ENCODE measurements at regions not wholly inside any gene's neighbourhood (a gene's known extent, or its start where the extent isn't known, plus 50 kb on each side); places are given as distances from the start of the nearest gene placed in this dataset.

- no peak overlapping the region for H3K27ac ChIP-seq (ENCODE audit: low read depth)
- H3K36me3 Mint-ChIP-seq (ENCODE audit: low read depth): no peaks in the 10 kb centered on the region
- H3K4me3 ChIP-seq: no peak overlapping the region
- H3K79me2 ChIP-seq (replicated peaks; ENCODE audit: insufficient read depth): no peaks in the 10 kb centered on the region
- H3K27ac Mint-ChIP-seq: no peak overlapping the region
- no peaks in the 10 kb centered on the region for H3F3A ChIP-seq (replicated peaks; ENCODE audit: low read depth)
- H3K4me1 Mint-ChIP-seq: peaks cover under 1% of the 10 kb centered on the region; the same call in 1 of the 3 replicates
- H3K9me2 ChIP-seq (ENCODE audit: insufficient read depth): no peaks in the 10 kb centered on the region
- no peak for DNase-seq (ENCODE audit: low spot score)
- H3K4me3 Mint-ChIP-seq: no peak overlapping the region
- H3K4me2 ChIP-seq: no peak overlapping the region
- H3K9me3 Mint-ChIP-seq: no peaks in the 10 kb centered on the region
- no peaks in the 10 kb centered on the region for H3K36me3 ChIP-seq (ENCODE audit: insufficient read depth)
- H3K4me1 ChIP-seq (ENCODE audit: insufficient read depth): peaks cover 10% of the 10 kb centered on the region
- ATAC-seq: no peak
- TF ChIP-seq ETS1 (IDR thresholded peaks at IDR 0.05) (no peak), POLR2AphosphoS5 (IDR thresholded peaks at IDR 0.05; ENCODE audit: low read depth) (no peak), NANOG (IDR thresholded peaks at IDR 0.05; ENCODE audit: borderline replicate concordance) (no peak), ZNF462 (CRISPR knock-in tag; IDR thresholded peaks at IDR 0.05) (no peak), EZH2phosphoT487 (IDR thresholded peaks at IDR 0.05; ENCODE audit: unreplicated experiment) (no peak), ZNF331 (CRISPR knock-in tag; IDR thresholded peaks at IDR 0.05; ENCODE audit: low read depth) (no peak), CTCF (conservative IDR thresholded peaks at IDR 0.05; ENCODE audit: low read depth in 2 of 2) (no peak), ZNF114 (CRISPR knock-in tag; IDR thresholded peaks at IDR 0.05) (no peak), CREB1 (CRISPR knock-in tag; IDR thresholded peaks at IDR 0.05; ENCODE audit: low read depth) (no peak), STAT1 (IDR thresholded peaks at IDR 0.05; ENCODE audit: unreplicated experiment) (no peak), REST (IDR thresholded peaks at IDR 0.05; ENCODE audit: unreplicated experiment) (no peak), EZH2 (IDR thresholded peaks at IDR 0.05; ENCODE audit: low read depth, unreplicated experiment) (no peak), JUNB (IDR thresholded peaks at IDR 0.05; ENCODE audit: unreplicated experiment) (no peak)
- H2AFZ ChIP-seq: no peak overlapping the region
- no peaks in the 10 kb centered on the region for H3K27me3 ChIP-seq (ENCODE audit: insufficient read depth)
- no peaks in the 10 kb centered on the region for H3K27me3 Mint-ChIP-seq (ENCODE audit: insufficient read depth, low read depth, poor library complexity)
- H4K20me1 ChIP-seq (replicated peaks; ENCODE audit: insufficient read depth): no peaks in the 10 kb centered on the region
These were observed 1661.8 kb upstream of the SPRY2 start for GRCh38 chr13:82002710-82003109.
